ENCODE measurements at regions not wholly inside any gene's neighbourhood (a gene's known extent, or its start where the extent isn't known, plus 50 kb on each side); places are given as distances from the start of the nearest gene placed in this dataset.

- no peak overlapping the region for H3K27ac Mint-ChIP-seq
- Histone ChIP-seq H2AFZ (ENCODE audit: insufficient read depth, low read depth, low read length, poor library complexity, severe bottlenecking) (no peak overlapping the region), H3K4me2 (replicated peaks; ENCODE audit: low read depth, low read length, poor library complexity, severe bottlenecking) (no peak overlapping the region), H3K79me2 (ENCODE audit: control insufficient read depth, insufficient read depth, low read length) (no peaks in the 10 kb centered on the region), H3K36me3 (replicated peaks in 1 of 2; ENCODE audit: control extremely low read depth in 1 of 2, control insufficient read depth in 1 of 2, extremely low read depth in 1 of 2, insufficient read depth in 2 of 2, low read length in 1 of 2) (no peaks in the 10 kb centered on the region), H3K27me3 (replicated peaks in 1 of 4; ENCODE audit: control extremely low read depth in 1 of 4, control insufficient read depth in 3 of 4, insufficient read depth in 4 of 4, low read length in 3 of 4) (no peaks in the 10 kb centered on the region), H4K20me1 (ENCODE audit: control insufficient read depth, insufficient read depth, low read length, poor library complexity, severe bottlenecking) (no peaks in the 10 kb centered on the region), H3K27ac (ENCODE audit: low read length in 2 of 2) (no peak overlapping the region), H3K4me1 (ENCODE audit: control insufficient read depth in 2 of 2, insufficient read depth in 2 of 2, low read length in 2 of 2) (no peaks in the 10 kb centered on the region), H3K9ac (ENCODE audit: low read length) (no peak overlapping the region), H3K9me3 (ENCODE audit: control extremely low read depth in 1 of 3, control insufficient read depth in 2 of 3, insufficient read depth in 1 of 3, low read length in 2 of 3) (no peaks in the 10 kb centered on the region), H3K4me3 (ENCODE audit: control extremely low read depth in 1 of 5, extremely low read depth in 1 of 5, insufficient read depth in 1 of 5, low read depth in 2 of 5, low read length in 4 of 5) (no peak overlapping the region)
- ChIA-PET CTCF (no interaction called here), POLR2A (no interaction called here)
- H3K4me3 Mint-ChIP-seq: no peak overlapping the region
- intact Hi-C loops (cut with micrococcal nuclease): no loop called here
- no CpG with 5 or more reads among the region's 2 CpGs for WGBS (ENCODE audit: insufficient coverage)
- no peaks in the 10 kb centered on the region for H3K9me3 Mint-ChIP-seq (ENCODE audit: insufficient read depth)
- H3K4me1 Mint-ChIP-seq: no peaks in the 10 kb centered on the region
- no peaks in the 10 kb centered on the region for H3K27me3 Mint-ChIP-seq
- TF ChIP-seq CTCF (IDR thresholded peaks at IDR 0.05) (no peak), EZH2 (IDR thresholded peaks at IDR 0.05; ENCODE audit: borderline replicate concordance, insufficient read depth, low read depth, low read length, poor library complexity, severe bottlenecking) (no peak)
- no peak for DNase-seq
- ATAC-seq (ENCODE audit: low read depth): no peak
Measured at GRCh38 chr4:125401784-125402183, 87.0 kb downstream of the FAT4 start.

- H3K4me2 ChIP-seq (replicated peaks; ENCODE audit: low read depth, low read length, poor library complexity, severe bottlenecking): no peak overlapping the region
Measured at GRCh38 chr4:125420526-125420925, 105.8 kb downstream of the FAT4 start.

More at GRCh38 chr4:125420526-125420925, 105.8 kb downstream of the FAT4 start:
- Histone ChIP-seq H3K27me3 (replicated peaks in 1 of 4; ENCODE audit: control extremely low read depth in 1 of 4, control insufficient read depth in 3 of 4, insufficient read depth in 4 of 4, low read length in 3 of 4) (no peaks in the 10 kb centered on the region), H3K9ac (ENCODE audit: low read length) (no peak overlapping the region), H3K4me3 (ENCODE audit: control extremely low read depth in 1 of 5, extremely low read depth in 1 of 5, insufficient read depth in 1 of 5, low read depth in 2 of 5, low read length in 4 of 5) (no peak overlapping the region), H3K9me3 (ENCODE audit: control extremely low read depth in 1 of 3, control insufficient read depth in 2 of 3, insufficient read depth in 1 of 3, low read length in 2 of 3) (peaks cover 0 to 6% (median 1%) of the 10 kb centered on the region in 3 donors), H4K20me1 (ENCODE audit: control insufficient read depth, insufficient read depth, low read length, poor library complexity, severe bottlenecking) (no peaks in the 10 kb centered on the region), H3K79me2 (ENCODE audit: control insufficient read depth, insufficient read depth, low read length) (no peaks in the 10 kb centered on the region), H3K36me3 (replicated peaks in 1 of 2; ENCODE audit: control extremely low read depth in 1 of 2, control insufficient read depth in 1 of 2, extremely low read depth in 1 of 2, insufficient read depth in 2 of 2, low read length in 1 of 2) (no peaks in the 10 kb centered on the region), H2AFZ (ENCODE audit: insufficient read depth, low read depth, low read length, poor library complexity, severe bottlenecking) (no peak overlapping the region), H3K4me1 (ENCODE audit: control insufficient read depth in 2 of 2, insufficient read depth in 2 of 2, low read length in 2 of 2) (no peaks in the 10 kb centered on the region), H3K27ac (ENCODE audit: low read length in 2 of 2) (no peak overlapping the region)
- ATAC-seq (ENCODE audit: low read depth) (no peak), DNase-seq (no peak)
- no peaks in the 10 kb centered on the region for H3K4me1 Mint-ChIP-seq
- no CpG with 5 or more reads among the region's 2 CpGs for WGBS (ENCODE audit: insufficient coverage)
- H3K9me3 Mint-ChIP-seq (ENCODE audit: insufficient read depth): peaks cover 5% of the 10 kb centered on the region
- CTCF ChIA-PET: no interaction called here
- TF ChIP-seq CTCF (IDR thresholded peaks at IDR 0.05) (no peak), EZH2 (IDR thresholded peaks at IDR 0.05; ENCODE audit: borderline replicate concordance, insufficient read depth, low read depth, low read length, poor library complexity, severe bottlenecking) (no peak)
- H3K27me3 Mint-ChIP-seq: no peaks in the 10 kb centered on the region
- intact Hi-C loops (cut with micrococcal nuclease): no loop called here
- POLR2A ChIA-PET: no interaction called here
- H3K4me3 Mint-ChIP-seq: no peak overlapping the region
- no peak overlapping the region for H3K27ac Mint-ChIP-seq

Data from B cell (primary cell).